Esophagus squamous epithelium (tissue), 5 donors: ENCODE measurements at regions not wholly inside any gene's neighbourhood (a gene's known extent, or its start where the extent isn't known, plus 50 kb on each side); places are given as distances from the start of the nearest gene placed in this dataset.

Source experiments
- DNase-seq: peaks from one replicate; lab custom pipeline; 2025; lab: John Stamatoyannopoulos, UW
- H3K27ac ChIP-seq, 4 donors: fragments of 200-600 bp; sonication (generic); one replicate each; pipeline ENCODE4 v1.5.1; 2016 to 2019; ENCODE audit warnings: mild to moderate bottlenecking in 1 of 4
- H3K27me3 ChIP-seq, 4 donors: fragments of 200-600 bp; sonication (generic); 1 replicate in 3 of 4; 2 replicates in 1 of 4; pipeline versions ENCODE4 v1.5.1 to v1.6.0; 2017 to 2021; ENCODE audit warnings: antibody characterized with exemption in 1 of 4
- H3K36me3 ChIP-seq, 3 donors: fragments of 200-600 bp; sonication (generic); one replicate each; pipeline ENCODE4 v1.5.1; 2016 to 2019
- H3K4me1 ChIP-seq, 3 donors: fragments of 200-600 bp; sonication (generic); one replicate each; pipeline ENCODE4 v1.5.1; 2017 to 2019
- H3K4me3 ChIP-seq, 4 donors: fragments of 200-600 bp; sonication (generic); 1 replicate in 3 of 4; 2 replicates in 1 of 4; pipeline ENCODE4 v1.5.1; 2016 to 2019; ENCODE audit warnings: mild to moderate bottlenecking in 2 of 4, moderate library complexity in 1 of 4
- H3K9me3 ChIP-seq, 3 donors: fragments of 200-600 bp; sonication (generic); one replicate each; pipeline ENCODE4 v1.5.1; 2016 to 2019
- CTCF ChIP-seq, 6 experiments: fragments of 450-650 bp in 4 of 6; fragments of 200-600 bp in 2 of 6; sonication (generic) in 2 of 6; IDR thresholded peaks; one replicate each; pipeline ENCODE4 v1.5.1; 2016 to 2019; ENCODE audit warnings: antibody characterized with exemption in 6 of 6, mild to moderate bottlenecking in 4 of 6, moderate library complexity in 4 of 6
- POLR2A ChIP-seq, 4 donors: fragments of 450-650 bp; IDR thresholded peaks; one replicate each; pipeline ENCODE4 v1.6.1; 2017; ENCODE audit warnings: antibody characterized with exemption in 4 of 4, mild to moderate bottlenecking in 4 of 4, moderate library complexity in 3 of 4
- WGBS, 2 donors: methylation state at CpG; one replicate each; pipeline ENCODE4 v1.1.5; 2018; 5-methylcytosine and 5-hydroxymethylcytosine counted together
- intact Hi-C: fragments of 100-400 bp; cut with DNase I; formaldehyde crosslinking; loops from one replicate; pipeline ENCODE4 v1.15.0; 2022
- donor health status: DM: yes; HTN: yes; CAD: no.

- Histone ChIP-seq H3K9me3 (no peaks in the 10 kb centered on the region), H3K4me3 (no peak overlapping the region), H3K27me3 (peaks cover 0 to 16% (median 0%) of the 10 kb centered on the region in 4 donors), H3K4me1 (peaks cover 0 to 29% (median 0%) of the 10 kb centered on the region in 3 donors), H3K27ac (no peak overlapping the region), H3K36me3 (no peaks in the 10 kb centered on the region)
- DNase-seq, result no peak
- WGBS, 2 donors, result 81 to 88% methylated on average over 3 to 7 of the region's 8 CpGs
- intact Hi-C loops, result no loop called here
- TF ChIP-seq POLR2A (IDR thresholded peaks at IDR 0.05) (no peak), CTCF (IDR thresholded peaks at IDR 0.05) (no peak)
Measured at GRCh38 chr21:35730325-35730724, 330.0 kb downstream of the SETD4 start.

GRCh38 chr21:35727830-35728229 is 332.5 kb downstream of the SETD4 start:
- Histone ChIP-seq H3K4me3 (no peak overlapping the region), H3K9me3 (no peaks in the 10 kb centered on the region), H3K36me3 (no peaks in the 10 kb centered on the region), H3K4me1 (peaks cover 0 to 17% (median 0%) of the 10 kb centered on the region in 3 donors), H3K27me3 (peaks cover 0 to 16% (median 0%) of the 10 kb centered on the region in 4 donors), H3K27ac (no peak overlapping the region)
- intact Hi-C loops, result no loop called here
- 63 to 74% methylated on average over 2 of the region's 2 CpGs for WGBS, 2 donors
- TF ChIP-seq POLR2A (IDR thresholded peaks at IDR 0.05), result no peak
- TF ChIP-seq CTCF (IDR thresholded peaks at IDR 0.05), result no peak
- no peak for DNase-seq

- H3K4me3 ChIP-seq, result no peak overlapping the region
- H3K36me3 ChIP-seq, result no peaks in the 10 kb centered on the region
- no peaks in the 10 kb centered on the region for H3K4me1 ChIP-seq
- no peak for TF ChIP-seq CTCF (IDR thresholded peaks at IDR 0.05)
- no peak for TF ChIP-seq POLR2A (IDR thresholded peaks at IDR 0.05)
- H3K27me3 ChIP-seq, result peaks cover 0 to 8% (median 0%) of the 10 kb centered on the region in 4 donors
- intact Hi-C loops, result no loop called here
- no peak overlapping the region for H3K27ac ChIP-seq
- no peak for DNase-seq
- H3K9me3 ChIP-seq, result no peaks in the 10 kb centered on the region
- WGBS, 2 donors, result 86 to 95% methylated on average over 3 to 4 of the region's 4 CpGs
Measured at GRCh38 chr21:35724156-35724555, 336.2 kb downstream of the SETD4 start.

- H3K4me3 ChIP-seq, result no peak overlapping the region
- TF ChIP-seq CTCF (IDR thresholded peaks at IDR 0.05), result no peak
- TF ChIP-seq POLR2A (IDR thresholded peaks at IDR 0.05), result no peak
- 64 to 96% methylated on average over 4 of the region's 4 CpGs for WGBS, 2 donors
- intact Hi-C loops, result no loop called here
- H3K4me1 ChIP-seq, result no peaks in the 10 kb centered on the region
- H3K36me3 ChIP-seq, result no peaks in the 10 kb centered on the region
- H3K9me3 ChIP-seq, result no peaks in the 10 kb centered on the region
- no peak overlapping the region for H3K27ac ChIP-seq
- peaks cover 0 to 4% (median 0%) of the 10 kb centered on the region in 4 donors for H3K27me3 ChIP-seq
- DNase-seq, result no peak
Measured at GRCh38 chr21:35721701-35722100, 338.6 kb downstream of the SETD4 start.

- intact Hi-C loops, result no loop called here
- 48 to 50% methylated on average over 6 of the region's 6 CpGs for WGBS, 2 donors
- no peak for TF ChIP-seq CTCF (IDR thresholded peaks at IDR 0.05)
- no peak for TF ChIP-seq POLR2A (IDR thresholded peaks at IDR 0.05)
- H3K4me3 ChIP-seq, result no peak overlapping the region
- DNase-seq, result no peak
- no peak overlapping the region for H3K27ac ChIP-seq
- no peaks in the 10 kb centered on the region for H3K9me3 ChIP-seq
- peaks cover 0 to 3% (median 0%) of the 10 kb centered on the region in 4 donors for H3K27me3 ChIP-seq
- H3K36me3 ChIP-seq, result no peaks in the 10 kb centered on the region
- no peaks in the 10 kb centered on the region for H3K4me1 ChIP-seq
Measured at GRCh38 chr21:35720208-35720731, 340.1 kb downstream of the SETD4 start.
